ENCODE measurements at regions not wholly inside any gene's neighbourhood (a gene's known extent, or its start where the extent isn't known, plus 50 kb on each side); places are given as distances from the start of the nearest gene placed in this dataset.

DNA sequence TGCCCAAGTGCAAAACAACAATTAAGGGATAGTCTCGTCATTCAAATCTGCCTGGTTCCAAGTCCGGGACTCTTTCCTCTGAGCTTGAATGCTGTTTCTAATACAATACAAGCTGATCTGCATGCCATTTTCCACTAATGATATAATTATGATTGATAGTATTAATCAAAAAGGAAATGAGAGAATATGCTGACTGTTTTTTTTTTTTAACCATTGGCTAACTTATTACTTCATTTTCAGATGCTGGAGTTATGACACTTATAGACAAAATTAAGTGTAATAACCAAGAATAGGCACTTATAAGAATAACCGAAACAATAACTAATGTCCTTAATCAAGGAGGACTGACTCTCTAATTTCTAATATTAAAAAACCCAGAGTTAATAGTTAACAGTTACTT lies 343.6 kb downstream of the LPIN1 start:
- no peak for TF ChIP-seq ZNF274 (IDR thresholded peaks at IDR 0.05; ENCODE audit: low read depth, low read length)
- TF ChIP-seq YY1 (IDR thresholded peaks at IDR 0.05; ENCODE audit: insufficient read depth, insufficient read length) = no peak
- TF ChIP-seq SUZ12 (IDR thresholded peaks at IDR 0.05; ENCODE audit: extremely low read depth, insufficient read depth, insufficient read length) = no peak
